Endothelial cell of umbilical vein (primary cell): ENCODE measurements at regions not wholly inside any gene's neighbourhood (a gene's known extent, or its start where the extent isn't known, plus 50 kb on each side); places are given as distances from the start of the nearest gene placed in this dataset.

Experiments
- FOS ChIP-seq: IDR thresholded peaks from 2 replicates; pipeline ENCODE4 v1.6.1; 2011; ENCODE audit warnings: mild to moderate bottlenecking, low read length, moderate library complexity, borderline replicate concordance; ENCODE audit not compliant: insufficient read depth
- TF ChIP-seq, protein P1 (sequence below), 2 donors: IDR thresholded peaks; 1 replicate in 1 of 2; 2 replicates in 1 of 2; pipeline ENCODE4 v1.5.1; 2011; ENCODE audit warnings: low read length in 2 of 2, mild to moderate bottlenecking in 2 of 2, moderate library complexity in 2 of 2, control low read depth in 1 of 2, inconsistent platforms in 1 of 2, low read depth in 1 of 2; ENCODE audit not compliant: insufficient read depth in 1 of 2; ENCODE audit errors: extremely low read depth in 1 of 2
- TF ChIP-seq, protein P2 (sequence below): IDR thresholded peaks from 2 replicates; pipeline ENCODE4 v1.6.1; 2011; ENCODE audit not compliant: insufficient read depth, insufficient read length

DNA sequence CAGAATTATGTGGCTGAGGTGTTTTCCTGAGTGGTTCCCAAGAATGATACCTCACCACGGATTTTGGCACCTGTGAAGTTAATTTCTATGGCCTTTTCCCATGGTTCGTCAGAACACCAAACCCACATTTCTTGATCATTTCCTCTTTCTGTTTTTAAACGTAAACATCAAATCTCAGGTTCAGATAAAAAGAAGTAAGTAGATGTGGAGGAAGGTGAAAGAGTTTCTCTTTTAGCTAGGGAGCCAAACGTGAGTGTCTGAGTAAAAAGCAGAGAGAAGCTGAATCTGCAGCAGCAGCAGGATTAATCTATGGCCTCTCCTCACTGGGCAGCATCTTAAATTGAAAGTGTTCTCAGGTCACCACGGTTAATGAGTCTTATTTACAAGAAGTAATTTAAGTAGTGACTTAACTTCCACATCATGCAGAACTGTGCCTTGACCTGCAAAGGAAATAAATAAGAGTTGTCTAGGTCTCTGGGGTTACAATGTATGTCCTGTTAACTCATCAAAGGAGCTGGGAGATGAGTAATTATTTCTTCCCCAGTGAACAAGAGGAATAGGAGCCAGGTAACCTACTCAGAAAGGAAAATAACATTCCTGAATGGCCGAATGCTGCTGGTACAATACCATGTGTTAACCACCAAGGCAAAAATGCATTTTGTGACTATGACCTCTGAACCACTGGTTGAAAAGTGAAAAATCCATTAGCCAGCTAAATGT lies 139.6 kb upstream of the NETO1 start:
- TF ChIP-seq, protein P1, sequence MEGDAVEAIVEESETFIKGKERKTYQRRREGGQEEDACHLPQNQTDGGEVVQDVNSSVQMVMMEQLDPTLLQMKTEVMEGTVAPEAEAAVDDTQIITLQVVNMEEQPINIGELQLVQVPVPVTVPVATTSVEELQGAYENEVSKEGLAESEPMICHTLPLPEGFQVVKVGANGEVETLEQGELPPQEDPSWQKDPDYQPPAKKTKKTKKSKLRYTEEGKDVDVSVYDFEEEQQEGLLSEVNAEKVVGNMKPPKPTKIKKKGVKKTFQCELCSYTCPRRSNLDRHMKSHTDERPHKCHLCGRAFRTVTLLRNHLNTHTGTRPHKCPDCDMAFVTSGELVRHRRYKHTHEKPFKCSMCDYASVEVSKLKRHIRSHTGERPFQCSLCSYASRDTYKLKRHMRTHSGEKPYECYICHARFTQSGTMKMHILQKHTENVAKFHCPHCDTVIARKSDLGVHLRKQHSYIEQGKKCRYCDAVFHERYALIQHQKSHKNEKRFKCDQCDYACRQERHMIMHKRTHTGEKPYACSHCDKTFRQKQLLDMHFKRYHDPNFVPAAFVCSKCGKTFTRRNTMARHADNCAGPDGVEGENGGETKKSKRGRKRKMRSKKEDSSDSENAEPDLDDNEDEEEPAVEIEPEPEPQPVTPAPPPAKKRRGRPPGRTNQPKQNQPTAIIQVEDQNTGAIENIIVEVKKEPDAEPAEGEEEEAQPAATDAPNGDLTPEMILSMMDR (IDR thresholded peaks at IDR 0.05; ENCODE audit: extremely low read depth in 1 of 2, insufficient read depth in 1 of 2, low read depth in 1 of 2, low read length in 2 of 2) = no peak
- no peak for TF ChIP-seq FOS
- TF ChIP-seq, protein P2, sequence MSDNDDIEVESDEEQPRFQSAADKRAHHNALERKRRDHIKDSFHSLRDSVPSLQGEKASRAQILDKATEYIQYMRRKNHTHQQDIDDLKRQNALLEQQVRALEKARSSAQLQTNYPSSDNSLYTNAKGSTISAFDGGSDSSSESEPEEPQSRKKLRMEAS = no peak
